CD4-positive, alpha-beta T cell treated with Interleukin-2 at 100 ng/mL for 4 hours (primary cell): ENCODE measurements at regions not wholly inside any gene's neighbourhood (a gene's known extent, or its start where the extent isn't known, plus 50 kb on each side); places are given as distances from the start of the nearest gene placed in this dataset.

Experiments
- DNase-seq: peaks from one replicate; pipeline ENCODE4 v3.0.0-alpha.2; 2020; ENCODE audit warnings: low spot score

- no peak for DNase-seq
Measured at GRCh38 chr15:48046813-48047438, 73.9 kb upstream of the SLC24A5 start.

- DNase-seq: no peak
Measured at GRCh38 chr15:48049736-48050135, 71.1 kb upstream of the SLC24A5 start.

DNA sequence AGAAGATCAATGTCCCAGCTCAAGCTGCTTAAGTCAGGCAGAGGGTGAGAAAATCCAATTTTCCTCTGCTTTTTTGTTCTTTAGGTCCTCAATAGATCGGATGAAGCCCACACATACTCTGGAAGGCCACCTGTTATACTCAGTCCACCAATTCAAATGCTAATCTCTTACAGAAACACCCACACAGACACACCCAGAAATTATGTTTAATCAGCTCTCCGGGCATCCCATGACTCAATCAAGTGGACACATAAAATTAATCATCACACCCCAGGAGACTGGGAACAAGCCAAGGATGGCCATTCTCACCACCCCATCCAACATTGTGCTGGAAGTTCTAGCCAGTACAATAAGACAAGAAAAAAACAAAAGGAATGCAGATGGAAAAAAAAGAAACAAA, 67.8 kb upstream of the SLC24A5 start:
- DNase-seq: no peak

GRCh38 chr15:48058371-48058770, 62.4 kb upstream of the SLC24A5 start:
- DNase-seq: no peak

DNA sequence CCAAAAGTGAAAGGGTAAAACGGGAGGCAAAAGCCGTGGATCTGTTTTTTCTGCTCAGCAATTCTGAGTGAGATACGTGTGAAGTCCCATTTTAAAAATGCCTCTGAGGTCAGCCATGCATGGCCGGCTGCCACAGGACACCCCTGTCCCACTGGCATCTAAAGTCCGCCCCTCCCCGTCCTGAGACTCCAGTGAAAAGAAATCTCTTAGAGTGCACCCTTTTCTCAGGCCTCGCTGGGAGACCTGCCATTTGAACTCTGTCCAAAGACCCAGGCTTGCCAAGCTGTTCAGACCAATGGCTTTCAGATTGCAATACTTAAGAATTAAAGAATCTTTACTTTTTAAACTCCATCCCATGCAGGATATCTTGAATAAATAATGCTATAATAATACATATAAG, 61.0 kb upstream of the SLC24A5 start:
- no peak for DNase-seq

DNA sequence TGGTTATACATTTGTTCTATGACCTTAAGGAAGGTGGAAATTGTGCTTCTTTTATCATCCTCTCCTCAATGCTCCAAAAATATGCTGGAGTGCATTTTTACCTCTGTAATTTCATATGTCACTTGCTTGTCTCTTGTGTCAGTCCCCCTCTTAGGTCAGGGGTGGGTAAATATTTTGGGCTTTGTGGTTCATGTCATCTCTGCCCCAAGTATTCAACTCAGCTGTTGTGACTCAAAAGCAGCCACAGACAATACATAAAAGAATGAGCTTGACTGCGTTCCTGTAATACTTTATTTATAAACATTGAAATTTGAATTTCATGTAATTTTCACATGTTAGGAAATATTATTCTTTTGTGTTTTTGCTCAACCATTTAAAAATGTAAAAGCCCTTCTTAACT, 60.4 kb upstream of the SLC24A5 start:
- DNase-seq: no peak

DNA sequence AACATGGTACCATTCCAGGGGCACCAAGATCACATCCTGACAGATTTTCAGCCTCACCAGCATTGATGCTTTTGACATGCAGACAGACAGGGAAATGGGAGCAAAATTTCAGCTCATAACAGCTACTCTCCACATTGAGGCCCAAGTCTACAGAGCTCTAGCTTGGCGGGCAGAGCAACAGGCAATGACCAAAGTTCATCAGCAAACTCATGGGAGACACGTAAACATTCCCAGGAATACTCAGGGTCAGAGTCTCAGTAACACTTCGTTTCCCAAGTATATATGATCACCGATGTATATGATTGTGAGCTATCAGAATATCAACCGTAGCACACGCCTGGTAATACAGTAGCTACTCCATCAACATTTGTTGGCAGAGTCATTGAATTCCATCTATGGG, 59.2 kb upstream of the SLC24A5 start:
- DNase-seq: no peak

- no peak for DNase-seq
Measured at GRCh38 chr15:48062148-48062872, 58.5 kb upstream of the SLC24A5 start.

GRCh38 chr15:48063411-48063985, 57.3 kb upstream of the SLC24A5 start:
- no peak for DNase-seq

DNA sequence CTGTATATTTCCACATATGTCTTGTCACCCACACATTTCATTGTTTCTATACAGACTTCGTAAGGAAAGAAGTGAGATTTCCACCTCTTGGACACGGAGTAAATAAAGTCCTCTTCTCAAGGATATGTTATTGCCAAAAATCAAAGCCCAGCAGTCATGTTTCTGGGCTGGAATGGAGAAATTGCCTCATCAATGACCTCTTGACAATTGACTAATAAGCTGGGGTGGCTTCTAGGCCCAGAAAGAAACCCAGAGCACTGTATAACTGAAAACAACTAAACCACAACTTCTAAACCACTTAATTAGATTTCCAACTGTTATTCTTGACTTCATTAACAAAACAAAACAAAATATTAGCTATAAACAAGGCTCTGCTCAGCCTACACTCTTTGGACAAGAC, 56.4 kb upstream of the SLC24A5 start:
- no peak for DNase-seq

DNA sequence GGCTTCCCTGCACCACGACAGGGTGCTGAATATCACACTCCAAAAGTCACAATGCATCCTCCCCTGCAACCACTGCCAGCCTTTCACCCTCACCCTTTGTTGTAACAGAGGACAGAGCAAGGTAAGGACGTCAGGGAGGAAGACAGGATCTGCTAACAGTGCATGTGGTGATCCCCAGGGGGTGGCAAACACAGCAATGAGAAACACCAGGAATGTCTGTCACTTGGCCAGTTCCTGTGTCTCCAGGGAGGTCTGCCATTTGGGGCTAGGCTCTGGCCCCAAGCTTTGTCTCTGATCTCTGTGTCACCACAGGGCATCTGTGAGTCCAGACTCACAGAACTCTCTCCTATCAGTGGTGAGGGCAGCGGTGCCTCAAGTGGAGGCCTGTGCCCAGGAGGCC, 54.3 kb upstream of the SLC24A5 start:
- no peak for DNase-seq
